Activated CD8-positive, alpha-beta T cell treated with anti-CD3 and anti-CD28 coated beads, Interleukin-2, amount 10 ng/mL, durations not matched to agents 7 days and 5 days (primary cell): ENCODE measurements at regions not wholly inside any gene's neighbourhood (a gene's known extent, or its start where the extent isn't known, plus 50 kb on each side); places are given as distances from the start of the nearest gene placed in this dataset.

Experiments used
- ATAC-seq: fragments of 150-1000 bp; cut with Tn5 transposase; one replicate; pipeline ENCODE4 v1.10.0; 2021; ENCODE audit warnings: moderate library complexity
- CTCF ChIA-PET: fragments of 350-600 bp; sonication (Branson Sonifier 250); formaldehyde crosslinking; loops from one replicate; lab custom pipeline; 2021; ENCODE audit warnings: antibody characterized with exemption; lab: Charles Lee
- POLR2A ChIA-PET: fragments of 350-600 bp; sonication (Branson Sonifier 250); formaldehyde crosslinking; loops from one replicate; lab custom pipeline; 2021; ENCODE audit warnings: antibody characterized with exemption; lab: Charles Lee
- DNase-seq: peaks from one replicate; pipeline ENCODE4 v3.0.0-alpha.2; 2020
- H3K27ac Mint-ChIP-seq: one replicate; pipeline ENCODE4 v1.8.0; 2021; ENCODE audit warnings: mild to moderate bottlenecking, mixed read lengths
- H3K27me3 Mint-ChIP-seq: one replicate; pipeline ENCODE4 v1.8.0; 2021; ENCODE audit warnings: low read depth, mixed read lengths
- H3K36me3 Mint-ChIP-seq: one replicate; pipeline ENCODE4 v1.8.0; 2021; ENCODE audit warnings: low read depth, mixed read lengths
- H3K4me1 Mint-ChIP-seq: one replicate; pipeline ENCODE4 v1.8.0; 2021; ENCODE audit warnings: low read depth, mixed read lengths
- H3K4me3 Mint-ChIP-seq: one replicate; pipeline ENCODE4 v1.8.0; 2021; ENCODE audit warnings: mild to moderate bottlenecking, mixed read lengths
- H3K9me3 Mint-ChIP-seq: one replicate; pipeline ENCODE4 v1.8.0; 2022; ENCODE audit warnings: mixed read lengths; ENCODE audit not compliant: insufficient read depth

DNA sequence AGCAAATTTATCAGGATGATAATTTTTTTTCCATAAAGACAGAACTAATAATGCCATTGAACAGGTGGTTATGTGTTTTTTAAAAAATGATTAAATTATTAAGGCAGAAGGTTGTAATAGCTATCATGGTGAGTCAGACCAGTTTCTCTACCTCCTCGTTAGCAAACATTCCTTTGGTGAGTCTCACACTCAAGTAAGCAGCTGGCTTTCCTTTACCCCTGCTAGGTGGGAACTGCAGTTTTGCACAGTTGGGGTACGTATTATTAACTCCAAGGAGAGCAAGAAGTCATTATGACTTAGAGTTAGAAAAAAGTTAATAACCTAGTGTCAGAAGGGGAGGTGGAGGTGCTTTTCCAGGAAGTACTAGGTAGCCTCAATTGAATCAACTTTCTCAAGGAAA, 165.3 kb downstream of the SNAPC1 start:
- H3K4me3 Mint-ChIP-seq = no peak overlapping the region
- DNase-seq (no peak), ATAC-seq (no peak)
- H3K27ac Mint-ChIP-seq = no peak overlapping the region
- peaks cover 32% of the 10 kb centered on the region for H3K27me3 Mint-ChIP-seq
- peaks cover 2% of the 10 kb centered on the region for H3K4me1 Mint-ChIP-seq
- ChIA-PET CTCF (interaction anchor here (1.1 to 1.4 kb wide), 2 partner anchors 199 kb away, joined by 4 to 5 read pairs; no protein-coding TSS in a partner anchor), POLR2A (no interaction called here)
- H3K9me3 Mint-ChIP-seq = no peaks in the 10 kb centered on the region
- no peaks in the 10 kb centered on the region for H3K36me3 Mint-ChIP-seq

DNA sequence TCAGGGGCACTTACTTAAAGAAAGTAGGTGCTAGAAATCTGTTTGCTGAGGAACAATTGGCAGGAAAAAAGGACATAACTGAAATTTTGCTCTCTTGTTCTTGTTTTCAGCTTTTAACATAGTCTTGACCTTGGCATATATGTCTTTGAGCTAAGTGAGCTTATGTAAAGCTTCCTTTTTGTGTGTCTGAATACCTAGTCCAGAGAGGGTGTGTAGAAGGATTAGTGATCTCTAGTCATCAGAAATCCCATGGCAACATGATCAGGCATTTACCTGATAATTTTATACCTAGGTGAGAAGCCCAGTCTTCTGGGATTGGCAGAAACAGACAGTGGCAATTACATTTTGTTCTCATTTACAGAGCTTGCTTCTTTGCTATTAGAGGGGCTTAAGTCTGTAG, 166.1 kb downstream of the SNAPC1 start:
- ATAC-seq (no peak), DNase-seq (no peak)
- Mint-ChIP-seq H3K4me3 (no peak overlapping the region), H3K27ac (no peak overlapping the region), H3K4me1 (peaks cover 1% of the 10 kb centered on the region), H3K27me3 (peaks cover 37% of the 10 kb centered on the region), H3K9me3 (no peaks in the 10 kb centered on the region), H3K36me3 (no peaks in the 10 kb centered on the region)
- CTCF ChIA-PET = interaction anchor here (1.4 kb wide), 1 partner anchor 198 kb away, joined by 5 read pairs; no protein-coding TSS in a partner anchor
- POLR2A ChIA-PET = interaction anchor here (0.6 kb wide), 1 partner anchor 239 kb away, joined by 4 read pairs; no protein-coding TSS in a partner anchor

DNA sequence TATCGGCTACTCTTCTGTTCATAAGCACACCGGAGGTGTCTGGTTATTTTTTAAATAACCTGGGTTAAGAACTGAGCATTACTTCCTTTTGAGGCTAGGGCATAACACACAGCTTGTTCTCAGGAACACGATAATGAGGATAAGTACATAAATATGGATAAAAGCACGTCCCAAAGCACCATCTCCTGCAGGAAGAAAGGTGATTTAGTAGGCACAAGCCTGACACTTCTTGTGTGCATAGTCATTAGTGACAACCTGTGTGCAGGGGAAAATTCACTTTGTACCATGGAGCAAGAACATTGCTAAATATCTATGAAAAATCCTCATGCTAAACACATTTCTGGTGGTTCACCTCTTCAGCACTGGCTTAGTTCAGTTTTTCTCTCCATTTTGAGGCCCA, 166.5 kb downstream of the SNAPC1 start:
- peaks cover 39% of the 10 kb centered on the region for H3K27me3 Mint-ChIP-seq
- H3K27ac Mint-ChIP-seq = no peak overlapping the region
- H3K4me3 Mint-ChIP-seq = no peak overlapping the region
- POLR2A ChIA-PET = interaction anchor here (0.6 kb wide), 1 partner anchor 238 kb away, joined by 4 read pairs; no protein-coding TSS in a partner anchor
- CTCF ChIA-PET = interaction anchor here (1.4 kb wide), 1 partner anchor 198 kb away, joined by 5 read pairs; no protein-coding TSS in a partner anchor
- no peaks in the 10 kb centered on the region for H3K36me3 Mint-ChIP-seq
- H3K4me1 Mint-ChIP-seq = no peaks in the 10 kb centered on the region
- H3K9me3 Mint-ChIP-seq = no peaks in the 10 kb centered on the region
- DNase-seq (no peak), ATAC-seq (no peak)

DNA sequence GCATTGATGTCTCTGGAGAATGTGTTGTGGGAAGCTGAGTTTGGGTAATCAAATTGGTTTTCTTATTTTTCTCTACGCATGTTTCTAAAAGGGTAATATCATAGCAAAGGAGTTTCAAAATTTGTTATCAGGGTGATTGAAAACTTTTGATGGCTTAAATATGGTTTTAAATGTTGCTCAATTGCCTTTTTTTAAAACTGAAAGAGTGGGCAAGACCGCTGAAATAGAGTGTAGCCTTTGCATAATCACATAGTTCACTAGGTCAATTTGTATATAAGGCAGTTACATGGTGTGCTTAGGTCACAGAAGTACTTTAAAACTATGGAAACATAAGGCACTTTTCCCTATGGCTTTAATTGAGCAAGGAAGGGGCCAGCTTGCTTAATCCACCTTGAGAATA, 167.4 kb downstream of the SNAPC1 start:
- ChIA-PET CTCF (no interaction called here), POLR2A (no interaction called here)
- ATAC-seq (no peak), DNase-seq (no peak)
- Mint-ChIP-seq H3K27me3 (peaks cover 36% of the 10 kb centered on the region), H3K4me1 (no peaks in the 10 kb centered on the region), H3K4me3 (no peak overlapping the region), H3K27ac (no peak overlapping the region), H3K36me3 (no peaks in the 10 kb centered on the region), H3K9me3 (no peaks in the 10 kb centered on the region)

DNA sequence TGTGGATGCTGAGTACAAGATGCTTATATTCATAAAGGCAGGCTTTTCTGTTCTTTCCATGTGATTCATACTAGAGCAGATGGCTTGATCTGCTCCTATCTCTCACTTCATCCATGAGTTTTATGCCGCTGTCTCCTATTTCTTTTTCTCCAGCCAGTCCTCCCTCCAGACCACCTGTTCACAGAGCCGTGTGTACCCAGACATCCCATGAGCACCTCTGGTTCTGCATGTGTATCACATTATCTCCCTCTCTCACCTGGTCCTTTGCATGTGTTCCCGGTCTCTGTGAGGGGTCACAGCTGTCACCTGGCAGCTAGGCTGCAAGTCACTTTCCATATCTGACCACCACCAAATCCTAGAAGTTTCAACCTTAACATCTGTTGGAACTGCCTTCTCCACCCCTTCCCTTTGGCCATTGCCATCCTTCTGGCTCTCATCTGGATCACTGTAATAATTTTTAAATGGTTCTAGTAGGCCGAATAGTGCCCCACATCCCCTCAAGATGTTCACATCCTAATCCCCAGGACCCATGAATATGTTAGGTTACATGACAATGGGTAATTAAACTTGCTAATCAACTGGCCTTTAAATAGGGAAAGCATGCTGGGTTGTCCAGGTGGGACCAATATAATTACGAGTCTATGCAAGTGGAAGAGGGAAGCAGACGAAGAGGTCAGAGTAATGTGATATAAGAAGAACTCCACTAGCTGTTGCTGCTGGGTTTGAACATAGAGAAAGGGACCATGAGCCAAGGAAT, 168.1 kb downstream of the SNAPC1 start:
- H3K4me1 Mint-ChIP-seq = no peaks in the 10 kb centered on the region
- peaks cover 33% of the 10 kb centered on the region for H3K27me3 Mint-ChIP-seq
- H3K36me3 Mint-ChIP-seq = no peaks in the 10 kb centered on the region
- no peak for ATAC-seq
- POLR2A ChIA-PET = no interaction called here
- no peaks in the 10 kb centered on the region for H3K9me3 Mint-ChIP-seq
- no peak overlapping the region for H3K27ac Mint-ChIP-seq
- H3K4me3 Mint-ChIP-seq = no peak overlapping the region
- CTCF ChIA-PET = no interaction called here
- no peak for DNase-seq

DNA sequence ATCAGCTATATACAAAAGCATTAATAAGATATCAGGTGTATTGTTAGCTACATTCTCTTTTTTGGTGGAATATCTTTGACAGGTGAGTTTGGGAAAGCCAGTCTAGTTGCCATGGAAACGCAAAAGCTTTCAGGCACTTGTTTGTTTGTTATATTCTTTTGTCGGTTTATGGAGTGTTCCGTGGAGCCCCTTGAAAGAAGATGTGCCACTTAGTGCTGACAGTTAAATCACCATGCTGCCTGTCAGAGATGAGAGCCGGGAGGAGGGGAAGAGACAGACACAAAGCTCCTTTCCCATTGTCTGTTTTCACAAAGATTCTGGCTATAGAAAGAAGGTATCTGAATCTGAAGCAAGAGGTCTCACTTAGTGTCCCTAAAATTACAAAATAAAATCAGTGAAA, 170.8 kb downstream of the SNAPC1 start:
- no peaks in the 10 kb centered on the region for H3K9me3 Mint-ChIP-seq
- CTCF ChIA-PET = interaction anchor here (1.0 to 1.3 kb wide), 2 partner anchors 7 to 38 kb away, joined by 3 to 5 read pairs; no protein-coding TSS in a partner anchor

DNA sequence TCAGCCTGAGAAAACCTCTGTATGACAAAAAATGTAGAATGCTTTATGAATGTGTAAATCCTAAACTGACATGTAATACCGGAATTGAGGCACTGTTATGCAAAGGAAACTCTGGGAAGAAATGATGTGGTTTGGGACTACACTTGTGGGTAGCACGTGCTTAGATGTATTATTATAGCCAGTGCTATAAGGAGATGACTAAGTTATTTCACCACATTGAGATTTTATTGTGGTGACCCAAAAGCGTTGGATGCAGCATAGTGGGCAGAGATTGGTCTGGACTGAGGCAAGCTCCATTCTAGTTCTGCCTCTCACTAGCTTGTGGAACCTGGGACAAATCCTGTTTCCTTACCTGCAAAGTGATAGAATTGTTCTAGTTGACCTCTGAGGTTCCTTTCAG, 172.2 kb downstream of the SNAPC1 start:
- Mint-ChIP-seq H3K27me3 (peaks cover 24% of the 10 kb centered on the region), H3K27ac (no peak overlapping the region), H3K4me3 (no peak overlapping the region), H3K9me3 (no peaks in the 10 kb centered on the region), H3K36me3 (no peaks in the 10 kb centered on the region), H3K4me1 (no peaks in the 10 kb centered on the region)
- ATAC-seq (no peak), DNase-seq (no peak)
- ChIA-PET POLR2A (interaction anchor here (0.8 kb wide), 1 partner anchor 12 kb away, joined by 3 read pairs; no protein-coding TSS in a partner anchor), CTCF (no interaction called here)

More for the DNA sequence above, 170.8 kb downstream of the SNAPC1 start:
- peaks cover 28% of the 10 kb centered on the region for H3K27me3 Mint-ChIP-seq
- no peak for ATAC-seq
- no peaks in the 10 kb centered on the region for H3K4me1 Mint-ChIP-seq
- no peak overlapping the region for H3K4me3 Mint-ChIP-seq
- POLR2A ChIA-PET = no interaction called here
- H3K36me3 Mint-ChIP-seq = no peaks in the 10 kb centered on the region
- no peak overlapping the region for H3K27ac Mint-ChIP-seq
- DNase-seq = no peak

DNA sequence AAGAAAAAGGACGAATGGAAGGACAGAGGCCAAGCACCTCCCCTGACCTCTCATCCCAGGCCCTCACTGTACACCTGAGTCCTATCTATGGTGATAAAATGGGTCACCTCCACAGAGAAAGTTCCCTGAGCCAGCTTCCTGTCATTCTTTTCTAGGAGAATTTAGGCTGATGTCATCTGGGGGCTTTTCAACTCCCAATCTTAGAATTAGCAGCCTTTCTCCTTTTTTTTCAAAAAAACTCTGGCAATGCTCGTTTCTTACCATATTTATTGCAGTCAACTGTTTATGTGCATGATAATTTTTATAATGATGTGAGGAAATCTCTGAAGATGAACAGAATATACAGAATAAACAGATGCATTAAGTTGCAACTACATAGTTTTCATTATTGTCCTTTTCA, 177.6 kb downstream of the SNAPC1 start:
- H3K4me1 Mint-ChIP-seq = no peaks in the 10 kb centered on the region
- DNase-seq (no peak), ATAC-seq (no peak)
- no peak overlapping the region for H3K27ac Mint-ChIP-seq
- H3K9me3 Mint-ChIP-seq = no peaks in the 10 kb centered on the region
- CTCF ChIA-PET = no interaction called here
- H3K4me3 Mint-ChIP-seq = no peak overlapping the region
- H3K27me3 Mint-ChIP-seq = peaks cover 13% of the 10 kb centered on the region
- no peaks in the 10 kb centered on the region for H3K36me3 Mint-ChIP-seq
- POLR2A ChIA-PET = no interaction called here

DNA sequence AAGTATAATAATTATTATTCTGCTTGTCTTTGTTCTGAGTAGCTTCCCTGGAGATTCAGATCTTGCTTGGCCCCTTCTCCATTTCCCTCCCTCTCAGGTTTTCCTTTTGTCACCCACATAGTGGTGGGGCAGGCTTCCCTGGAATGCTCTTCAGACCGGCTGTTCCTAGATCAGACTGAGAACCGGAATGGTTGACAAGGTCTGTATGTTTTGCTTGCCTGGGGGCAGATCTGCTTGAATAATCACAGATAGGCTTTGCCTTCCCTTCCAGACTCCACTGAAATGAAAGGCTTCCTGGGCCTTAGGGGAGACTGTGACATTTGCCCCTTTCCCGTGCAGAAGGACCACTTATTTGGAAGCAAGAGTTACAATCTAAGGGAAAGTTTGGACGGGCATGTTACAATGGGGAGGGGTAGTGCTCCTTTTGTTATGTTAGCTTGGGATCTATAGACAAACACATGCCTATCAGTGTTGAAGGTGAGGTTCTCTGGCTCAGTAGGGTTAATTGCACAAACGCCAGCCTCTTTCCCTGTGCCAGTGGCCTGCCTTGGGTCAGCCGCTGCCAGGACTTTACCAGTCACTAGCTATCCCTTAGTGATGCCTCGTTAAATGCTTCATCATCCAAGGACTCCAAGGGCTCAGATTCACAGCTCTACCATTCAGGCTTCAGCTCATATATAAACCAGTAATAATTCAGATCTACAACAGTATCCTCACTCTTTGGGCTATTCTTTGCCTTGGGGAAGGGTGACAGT, 178.6 kb downstream of the SNAPC1 start:
- ChIA-PET CTCF (interaction anchor here (1.0 kb wide), 1 partner anchor 24 kb away, joined by 3 read pairs; no protein-coding TSS in a partner anchor), POLR2A (no interaction called here)
- H3K27ac Mint-ChIP-seq = no peak overlapping the region
- no peaks in the 10 kb centered on the region for H3K36me3 Mint-ChIP-seq
- no peaks in the 10 kb centered on the region for H3K9me3 Mint-ChIP-seq
- DNase-seq (no peak), ATAC-seq (no peak)
- no peaks in the 10 kb centered on the region for H3K4me1 Mint-ChIP-seq
- H3K27me3 Mint-ChIP-seq = peaks cover 12% of the 10 kb centered on the region
- H3K4me3 Mint-ChIP-seq = no peak overlapping the region

DNA sequence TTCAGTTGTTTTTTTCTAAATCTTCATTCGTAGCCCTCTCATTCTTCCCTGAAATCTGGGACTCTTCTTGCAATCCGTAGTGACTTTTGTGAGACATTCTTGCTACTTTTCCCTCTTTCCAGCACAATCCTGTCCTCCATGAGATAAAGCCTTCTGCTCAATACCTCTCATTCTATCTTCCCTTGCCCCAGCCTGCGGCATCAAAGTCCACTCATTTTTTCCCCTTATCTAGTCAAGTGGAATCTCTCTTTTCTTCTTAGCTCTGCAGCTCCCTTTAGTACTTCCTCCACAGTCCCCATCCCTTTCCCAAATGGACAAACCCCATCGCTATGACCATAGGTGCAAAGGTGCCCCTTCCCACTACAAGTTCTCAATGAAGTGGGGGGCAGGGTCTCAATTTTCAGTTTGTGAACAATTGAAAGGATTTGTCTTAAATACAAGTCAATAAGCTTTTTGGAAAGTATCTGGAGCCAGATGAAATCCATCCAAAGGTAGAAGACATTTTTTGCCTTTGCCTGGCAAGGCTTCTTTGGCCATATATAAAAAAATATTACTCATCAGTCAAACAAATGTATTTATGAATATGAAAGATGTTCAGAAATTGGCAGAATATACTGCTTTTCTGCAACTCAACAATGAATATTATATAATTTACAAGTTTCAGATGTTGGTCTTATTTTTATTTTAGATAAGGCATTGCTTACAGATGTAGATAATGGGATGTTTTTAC, 179.4 kb downstream of the SNAPC1 start:
- Mint-ChIP-seq H3K27me3 (peaks cover 15% of the 10 kb centered on the region), H3K4me1 (no peaks in the 10 kb centered on the region), H3K27ac (no peak overlapping the region), H3K9me3 (no peaks in the 10 kb centered on the region), H3K36me3 (no peaks in the 10 kb centered on the region), H3K4me3 (no peak overlapping the region)
- no peak for ATAC-seq
- ChIA-PET CTCF (interaction anchor here (1.0 kb wide), 1 partner anchor 23 kb away, joined by 3 read pairs; no protein-coding TSS in a partner anchor), POLR2A (no interaction called here)
- DNase-seq = no peak

DNA sequence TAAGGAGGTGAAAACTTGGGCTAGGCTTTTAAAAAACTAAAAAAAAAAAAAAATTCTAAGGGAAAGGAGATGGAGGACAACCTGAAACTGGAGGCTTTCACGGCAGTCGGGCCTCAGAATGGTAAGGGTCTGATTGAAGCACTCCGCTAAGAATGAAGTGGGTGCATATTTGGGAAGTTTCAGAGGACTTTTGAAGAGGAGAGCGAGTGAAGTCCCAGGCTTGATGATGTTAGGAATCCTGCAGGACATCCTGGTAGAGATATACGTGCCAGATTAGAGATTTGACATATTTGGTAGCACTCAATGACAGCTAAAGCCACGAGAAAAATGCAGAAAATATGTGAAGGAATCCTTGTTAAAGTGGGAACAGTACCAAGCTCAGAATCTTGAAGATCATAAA, 186.2 kb downstream of the SNAPC1 start:
- ChIA-PET POLR2A (no interaction called here), CTCF (no interaction called here)
- ATAC-seq (no peak), DNase-seq (no peak)
- H3K27ac Mint-ChIP-seq = no peak overlapping the region
- no peak overlapping the region for H3K4me3 Mint-ChIP-seq
- H3K9me3 Mint-ChIP-seq = no peaks in the 10 kb centered on the region
- peaks cover 20% of the 10 kb centered on the region for H3K27me3 Mint-ChIP-seq
- H3K4me1 Mint-ChIP-seq = no peaks in the 10 kb centered on the region
- no peaks in the 10 kb centered on the region for H3K36me3 Mint-ChIP-seq
